GM19468 (cell line): ENCODE measurements at regions not wholly inside any gene's neighbourhood (a gene's known extent, or its start where the extent isn't known, plus 50 kb on each side); places are given as distances from the start of the nearest gene placed in this dataset.

Experiments used
- ATAC-seq: cut with Tn5 transposase; IDR thresholded peaks from one replicate; pipeline ENCODE4 v1.9.1; 2021; ENCODE audit warnings: mild to moderate bottlenecking, moderate library complexity, moderate number of reproducible peaks; ENCODE audit not compliant: unreplicated experiment; ENCODE audit errors: extremely low read depth

DNA sequence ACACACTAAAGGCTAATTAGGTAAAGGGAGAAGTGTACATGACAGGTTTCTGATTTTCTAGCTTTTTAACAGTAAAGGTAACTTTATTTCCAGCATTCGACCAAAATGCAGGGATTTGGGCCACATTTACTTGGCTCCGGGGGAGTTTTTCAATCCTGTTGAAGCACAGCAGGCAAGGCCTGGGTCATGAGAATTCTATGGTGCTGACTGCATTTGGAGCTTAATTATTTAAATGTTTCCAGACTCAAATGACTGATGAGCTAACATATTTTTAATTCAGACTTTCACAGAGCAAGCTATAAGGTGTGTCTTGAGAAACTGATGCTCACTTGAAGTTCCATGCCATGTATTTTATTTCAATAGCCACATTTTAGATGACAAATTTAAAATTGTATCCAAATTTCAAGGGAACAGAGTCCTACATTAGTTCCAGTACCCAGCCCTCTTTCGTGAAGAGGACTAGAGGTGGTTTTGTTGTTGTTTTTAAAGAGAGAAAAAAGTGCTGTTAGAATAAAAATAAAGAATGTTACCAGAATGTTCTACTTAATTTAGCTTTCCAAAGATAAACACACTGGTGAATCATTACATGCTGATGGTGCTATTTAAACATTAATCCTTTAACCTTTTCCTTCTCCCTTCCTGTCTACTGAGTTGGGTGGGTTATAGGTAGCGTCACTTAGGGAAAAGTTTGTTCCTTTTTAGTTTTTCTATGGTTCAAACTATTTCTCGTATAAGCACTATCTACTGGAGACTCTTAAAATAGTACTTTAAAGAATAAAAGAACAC is 82.3 kb upstream of the PHACTR2 start:
- no peak for ATAC-seq

DNA sequence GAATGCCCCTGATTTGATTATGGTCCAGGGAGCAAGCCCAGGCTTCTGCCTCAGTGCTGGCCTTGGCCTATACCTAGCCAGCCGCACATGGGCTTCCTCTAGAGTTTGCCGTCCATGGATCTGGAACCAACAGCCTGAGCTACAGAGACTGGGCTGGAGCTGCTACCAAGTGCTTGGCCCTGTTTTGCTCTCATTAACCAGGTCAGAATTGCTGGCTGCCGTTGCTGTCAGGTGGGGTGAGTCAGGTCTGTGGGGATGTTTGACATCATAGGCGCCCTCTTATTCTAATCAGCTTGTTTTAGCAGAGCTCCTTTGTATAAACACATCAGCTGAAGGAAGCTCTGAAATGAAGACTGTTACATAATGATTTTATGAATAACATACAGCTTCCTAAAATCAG is 83.1 kb upstream of the PHACTR2 start:
- no peak for ATAC-seq

DNA sequence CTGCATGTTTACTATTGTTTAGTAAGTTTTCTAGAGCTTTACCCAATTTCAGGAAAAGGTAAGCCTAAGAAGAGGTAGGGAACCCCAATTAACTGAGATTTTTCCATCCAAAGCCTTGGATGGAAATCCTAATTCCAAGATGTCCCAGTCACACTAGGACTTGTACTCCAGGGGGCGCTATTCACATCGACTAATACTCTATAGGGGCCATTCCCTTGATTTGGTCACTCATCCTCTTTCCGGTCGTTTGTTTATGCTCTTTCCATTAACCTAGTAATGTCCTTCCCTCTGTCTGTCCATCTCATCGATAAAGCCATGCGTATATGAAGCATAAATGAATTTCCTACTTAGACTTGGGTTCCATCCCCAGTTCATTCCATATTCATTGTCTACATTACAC is 80.8 kb upstream of the FUCA2 start:
- ATAC-seq: no peak

DNA sequence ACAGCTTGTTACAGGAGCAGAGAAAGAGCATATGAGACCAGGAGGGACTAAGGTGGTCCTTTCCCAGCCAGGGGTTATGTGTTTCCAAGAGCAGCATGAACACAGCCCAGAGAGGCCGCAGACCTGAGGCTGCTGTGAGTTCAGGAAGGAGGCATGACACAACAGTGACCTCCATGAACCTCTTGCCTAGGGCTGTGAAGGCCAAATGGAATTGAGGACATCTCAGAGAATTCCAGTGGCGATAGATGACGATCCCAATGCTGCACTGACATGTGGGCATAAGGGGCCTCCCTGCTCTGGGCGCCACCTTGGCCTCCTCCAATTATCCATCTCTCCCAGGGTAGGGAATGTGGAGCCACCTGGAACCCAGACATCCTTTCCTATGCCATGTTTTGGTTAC is 79.9 kb upstream of the FUCA2 start:
- no peak for ATAC-seq

DNA sequence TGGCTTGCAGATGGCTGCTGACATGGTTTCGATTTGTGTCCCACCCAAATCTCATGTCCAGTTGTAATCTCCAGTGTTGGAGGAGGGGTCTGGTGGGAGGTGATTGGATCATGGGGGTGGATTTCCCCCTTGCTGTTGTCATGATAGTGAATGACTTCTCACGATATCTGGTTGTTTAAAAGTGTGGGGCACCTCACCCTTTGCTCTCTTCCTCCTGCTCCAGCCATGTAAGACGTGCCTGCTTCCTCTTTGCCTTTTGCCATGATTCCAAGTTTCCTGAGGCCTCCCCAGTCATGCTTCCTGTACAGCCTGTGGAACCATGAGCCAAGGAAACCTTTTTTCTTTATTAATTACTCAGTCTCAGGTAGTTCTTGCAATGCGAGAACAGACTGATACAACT is 77.6 kb upstream of the FUCA2 start:
- ATAC-seq: no peak

DNA sequence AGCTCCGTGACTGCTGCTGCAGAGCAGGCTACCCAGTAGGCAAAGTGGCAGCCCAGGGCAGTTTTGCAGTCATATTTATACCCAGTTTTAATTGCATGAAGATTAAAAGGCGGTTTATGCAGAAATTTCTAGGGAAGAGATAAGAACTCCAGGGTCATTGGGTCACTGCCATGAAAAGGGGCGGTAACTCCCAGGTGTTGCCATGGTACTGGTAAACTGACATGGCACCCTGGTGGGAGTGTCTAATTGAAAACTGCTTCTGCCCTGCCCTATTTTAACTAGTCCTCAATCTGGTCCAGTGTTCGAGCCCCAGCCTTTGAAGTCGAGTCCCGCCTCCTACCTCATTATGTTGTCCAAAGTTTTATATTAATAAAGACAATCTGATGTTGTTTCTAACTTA is 75.0 kb upstream of the FUCA2 start:
- no peak for ATAC-seq

DNA sequence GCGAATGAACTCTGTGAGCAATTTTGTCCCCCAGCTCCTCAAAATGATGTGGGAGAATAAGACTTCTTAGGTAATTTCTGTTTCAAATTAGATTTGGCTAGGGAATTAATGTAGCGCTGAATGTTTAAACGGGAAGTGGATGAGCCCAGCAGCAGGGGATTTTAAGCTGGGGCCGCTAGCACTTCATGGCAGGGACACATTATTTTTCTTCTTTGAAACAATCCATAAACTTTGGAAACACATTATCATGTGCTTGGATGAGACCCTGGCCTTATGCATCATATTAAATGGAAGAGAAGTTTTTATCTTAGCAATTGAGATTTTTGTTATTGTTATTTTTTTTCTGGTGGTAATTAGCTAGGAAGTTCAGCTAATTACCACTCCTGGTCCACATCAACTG is 74.2 kb upstream of the FUCA2 start:
- ATAC-seq: no peak

DNA sequence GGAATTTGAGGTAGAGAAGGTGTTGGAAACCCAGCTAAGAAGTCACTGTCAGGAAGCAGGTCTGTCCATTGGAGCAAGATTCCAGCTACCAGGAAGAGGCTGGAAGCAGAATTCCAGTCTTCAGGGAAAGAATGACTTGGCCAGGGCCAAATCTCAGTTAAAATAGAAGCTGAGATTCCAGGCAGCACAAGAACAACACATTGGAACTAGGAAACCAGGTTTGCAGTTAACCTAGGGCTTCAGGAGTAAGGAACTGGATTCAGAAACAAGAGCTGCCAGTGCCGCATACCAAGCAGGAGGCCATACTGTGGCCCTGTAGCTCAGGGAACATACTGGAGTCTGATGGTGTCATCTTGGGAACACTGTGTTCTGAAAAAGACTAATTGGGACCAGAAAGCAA is 73.7 kb upstream of the FUCA2 start:
- no peak for ATAC-seq

DNA sequence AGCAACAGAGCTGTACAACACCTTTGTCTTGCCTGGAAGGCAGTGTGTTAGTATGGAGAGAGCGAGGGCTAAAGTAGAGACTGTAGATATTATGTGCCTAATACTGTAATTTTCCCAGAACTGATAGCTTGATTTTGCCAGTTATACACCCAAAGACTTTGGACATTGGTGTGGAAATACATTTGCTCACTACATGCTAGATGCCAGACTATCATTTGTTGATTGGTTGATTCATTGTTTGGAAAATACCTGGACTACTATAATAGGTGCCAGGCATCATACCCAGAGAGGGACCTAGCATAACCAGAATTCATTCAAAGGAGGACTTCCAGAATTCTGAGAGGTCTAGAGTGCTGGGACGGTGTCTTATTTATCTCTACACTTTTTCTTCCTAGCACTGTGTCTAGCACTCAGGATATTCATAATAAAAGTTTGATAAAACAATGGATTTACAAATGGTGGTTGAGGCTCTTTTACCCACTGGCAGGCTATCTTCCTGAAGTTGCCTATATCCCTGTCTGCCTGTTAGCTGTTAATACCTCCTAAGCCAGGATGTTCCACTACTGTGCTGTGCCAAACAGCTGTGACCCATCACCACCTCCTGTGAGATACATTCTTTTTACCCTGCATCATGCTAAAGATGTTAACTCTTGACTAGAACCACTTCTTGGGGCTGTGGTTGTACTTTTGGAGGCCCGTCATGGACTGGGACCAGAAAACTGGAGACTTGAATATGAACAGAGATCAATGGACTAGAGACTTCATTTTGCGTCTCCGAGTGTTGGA is 72.2 kb upstream of the FUCA2 start:
- ATAC-seq: no peak

DNA sequence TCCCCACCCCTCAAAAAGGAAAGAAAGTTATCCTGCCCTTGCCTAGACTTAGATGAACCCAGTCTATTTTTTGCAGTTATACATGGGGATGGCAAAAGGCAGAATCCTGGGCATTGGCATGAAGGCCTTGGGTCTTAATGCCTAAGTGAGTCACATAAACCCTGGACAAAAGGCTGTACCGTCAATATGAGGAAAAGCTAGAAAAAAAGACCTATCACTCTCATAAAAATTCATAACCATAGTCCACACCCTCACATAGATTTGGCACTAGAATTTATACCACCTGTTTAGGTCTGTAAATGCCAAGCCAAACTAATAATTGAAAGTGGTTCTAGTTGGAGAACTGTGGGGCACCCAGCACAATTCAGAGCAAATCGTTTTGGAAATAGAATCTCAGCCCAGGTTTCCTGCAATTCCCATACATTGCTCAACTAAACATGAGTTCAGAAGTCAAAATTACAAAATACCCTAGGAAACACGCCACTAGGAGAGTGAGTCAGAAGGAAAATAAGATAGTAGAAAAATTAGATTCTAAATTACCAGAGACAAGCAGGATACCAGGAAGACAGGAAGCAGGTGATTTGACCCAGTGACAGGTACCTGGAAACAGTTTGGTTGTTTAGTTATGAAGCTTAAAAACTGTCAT is 70.4 kb upstream of the FUCA2 start:
- no peak for ATAC-seq

DNA sequence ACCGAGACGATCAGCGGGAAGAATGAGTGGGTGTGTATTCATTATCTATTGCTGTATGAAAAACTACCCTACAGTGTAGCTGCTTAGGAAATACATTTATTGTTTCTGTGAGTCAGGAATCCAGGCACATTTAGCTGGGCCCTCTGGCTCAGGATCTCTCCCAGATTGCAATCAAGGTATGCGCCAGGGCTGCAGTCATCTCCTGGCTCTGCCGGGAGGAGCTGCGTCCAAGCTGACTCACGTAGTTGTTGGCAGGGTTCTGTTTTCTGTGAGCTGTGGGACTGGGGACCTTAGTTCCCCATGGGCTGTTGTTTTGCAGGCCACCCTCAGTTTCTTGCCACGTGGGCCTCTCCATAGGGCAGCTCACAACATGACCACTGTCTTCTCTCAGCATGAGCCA is 68.2 kb upstream of the FUCA2 start:
- ATAC-seq: no peak

DNA sequence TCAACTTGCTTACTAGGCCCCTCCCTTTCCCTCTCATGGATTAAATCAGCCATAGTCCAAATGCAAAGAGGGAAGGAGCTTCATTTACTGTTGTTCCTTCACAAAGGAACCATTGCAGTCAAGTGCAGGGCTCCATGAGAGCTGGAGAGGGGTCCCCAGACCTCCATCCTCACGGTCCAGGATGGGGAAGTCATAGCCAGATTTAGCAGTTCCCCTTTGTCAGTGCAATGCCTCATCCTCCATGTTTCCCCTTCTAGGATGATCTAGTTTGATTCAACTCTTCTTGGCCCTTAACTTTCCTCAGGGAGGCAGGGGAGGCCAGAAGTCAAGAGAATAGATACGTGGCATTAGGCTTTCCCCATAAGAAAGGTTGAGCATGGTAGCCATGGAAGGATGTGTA is 66.5 kb upstream of the FUCA2 start:
- ATAC-seq: no peak

DNA sequence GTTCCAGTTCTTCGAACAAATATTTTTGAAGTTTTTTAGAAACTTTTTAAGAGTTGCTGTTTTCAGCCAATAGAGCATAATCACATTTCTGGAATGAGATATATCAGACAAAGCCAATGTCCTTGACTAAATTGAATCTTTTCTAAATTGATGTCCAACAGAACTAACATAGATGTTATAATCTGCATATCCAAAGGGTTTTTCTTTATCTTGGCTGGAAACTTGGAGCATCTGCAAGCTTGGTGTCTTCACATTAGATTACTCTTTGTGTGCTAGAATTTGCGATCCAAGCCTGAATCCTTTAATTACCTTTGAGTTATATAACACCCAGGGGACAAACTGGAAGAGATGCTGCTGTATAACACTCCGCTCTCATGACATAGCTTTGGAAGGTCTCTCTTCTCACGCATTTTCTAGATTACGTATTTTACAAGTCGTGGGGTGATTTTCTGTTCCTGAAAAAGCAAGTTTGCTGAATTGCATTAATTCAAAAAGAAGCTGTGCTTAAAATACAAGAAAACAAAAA is 64.4 kb upstream of the FUCA2 start:
- no peak for ATAC-seq

DNA sequence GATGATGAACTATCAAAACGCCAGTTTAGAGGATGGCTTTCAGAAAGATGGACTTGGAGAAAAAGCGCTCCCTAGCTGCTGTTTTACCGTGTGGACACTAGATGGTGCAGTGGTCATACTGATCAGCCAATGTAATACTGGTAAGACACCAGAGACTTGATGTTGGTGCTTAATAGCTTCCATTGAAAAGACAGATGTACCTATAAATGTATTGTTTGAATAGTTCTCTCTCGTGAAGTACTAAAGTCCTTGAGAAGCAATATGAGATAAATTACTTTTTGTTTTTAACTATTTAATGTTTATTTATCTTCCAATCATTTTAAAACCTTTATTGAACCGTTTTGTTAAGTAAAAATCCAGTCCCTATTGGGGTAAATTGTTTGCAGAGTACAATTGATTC is 63.9 kb upstream of the FUCA2 start:
- ATAC-seq: peak; percentile 93

DNA sequence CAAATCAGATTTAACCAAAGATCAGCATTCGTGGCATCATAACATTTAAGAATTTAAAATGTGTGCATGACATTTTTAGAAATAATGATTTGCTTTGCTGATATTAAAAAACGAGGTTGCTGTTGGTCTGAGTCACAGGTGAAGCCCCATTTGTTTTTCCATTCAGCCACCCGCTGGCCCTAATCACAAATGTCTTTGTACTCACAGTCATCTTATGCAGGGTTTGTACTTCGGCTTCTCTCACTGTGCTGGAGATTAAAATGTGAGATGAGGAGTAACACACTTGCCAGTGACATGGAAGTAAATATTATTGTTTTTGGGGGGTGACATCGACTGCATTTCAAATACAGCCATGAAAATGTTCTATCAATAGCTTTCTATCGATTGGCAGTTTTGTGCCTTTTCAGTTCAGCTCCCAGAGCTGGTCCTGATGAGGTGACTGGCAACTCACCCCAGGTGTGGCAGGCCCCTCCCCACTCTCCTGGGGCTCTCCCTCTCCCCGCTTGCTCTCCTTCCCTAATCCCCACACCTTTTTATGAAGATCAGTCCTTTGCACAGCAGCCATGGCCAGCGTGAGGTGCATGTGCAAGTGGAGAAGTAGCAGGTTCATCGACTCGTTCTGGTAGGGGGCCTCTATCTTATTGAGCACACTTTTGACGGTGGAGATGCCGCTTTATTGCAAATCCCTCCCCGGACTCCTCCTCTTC is 58.8 kb upstream of the FUCA2 start:
- no peak for ATAC-seq

DNA sequence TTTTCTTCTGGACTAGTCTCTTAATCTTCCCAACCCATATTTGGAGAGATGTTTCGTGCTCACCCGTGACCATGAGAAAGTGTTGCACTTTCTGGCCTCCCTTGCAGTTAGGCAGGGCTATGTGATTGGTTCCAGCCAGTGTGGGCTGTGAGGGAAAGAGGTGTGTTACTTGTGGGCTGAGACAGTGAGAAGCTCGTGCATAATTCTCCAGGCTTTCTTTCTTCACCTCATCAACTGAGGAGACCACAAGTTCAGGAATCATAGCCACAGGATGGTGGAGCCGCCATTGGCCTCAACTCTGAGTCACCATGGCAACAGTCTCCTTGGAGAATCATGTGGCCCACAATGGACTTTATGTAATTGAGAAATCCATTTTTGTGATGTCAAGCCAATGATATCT is 57.5 kb upstream of the FUCA2 start:
- ATAC-seq: no peak

DNA sequence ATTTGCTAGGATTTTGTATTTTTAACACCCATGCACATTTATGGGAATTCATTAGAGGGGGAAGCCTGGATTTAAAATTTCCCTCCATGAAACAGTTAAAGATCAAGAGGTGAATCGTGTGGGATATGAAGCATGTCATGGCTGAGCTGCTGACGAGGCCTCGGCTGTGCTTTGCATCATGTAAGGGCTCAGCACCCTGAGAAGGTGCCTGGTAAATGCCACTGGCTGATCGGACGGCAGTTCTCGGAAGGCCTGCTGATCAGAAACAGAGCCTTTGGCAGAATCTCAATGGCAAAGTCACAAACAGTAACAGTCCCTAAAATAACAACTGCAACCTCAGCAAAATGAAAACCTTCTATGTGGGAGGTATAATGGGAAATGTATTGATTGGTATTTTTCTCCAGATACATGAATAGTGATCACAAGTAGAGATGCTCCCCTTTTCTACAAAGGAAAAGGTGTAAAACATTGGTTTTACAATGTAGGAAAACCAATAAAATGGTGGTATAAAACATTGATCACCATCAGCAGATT is 53.0 kb upstream of the FUCA2 start:
- no peak for ATAC-seq

DNA sequence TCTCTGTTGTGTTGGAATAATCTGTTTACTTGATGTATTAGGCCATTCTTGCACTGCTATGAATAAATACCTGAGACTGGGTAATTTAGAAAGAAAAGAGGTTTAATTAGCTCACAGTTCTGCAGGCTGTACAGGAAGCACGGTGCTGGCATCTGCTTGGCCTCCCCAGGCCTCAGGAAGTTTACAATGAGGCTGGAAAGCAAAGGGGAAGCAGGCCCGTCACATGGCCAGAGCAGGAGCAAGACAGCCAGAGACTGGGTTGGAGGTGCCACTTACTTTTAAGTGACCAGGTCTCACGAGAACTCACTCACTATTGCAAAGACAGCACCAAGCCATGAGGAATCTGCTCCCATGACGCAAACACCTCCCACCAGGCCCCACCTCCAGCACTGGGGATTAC is 50.6 kb upstream of the FUCA2 start:
- no peak for ATAC-seq
